NCI-H2081 (cell line): ENCODE measurements at regions not wholly inside any gene's neighbourhood (a gene's known extent, or its start where the extent isn't known, plus 50 kb on each side); places are given as distances from the start of the nearest gene placed in this dataset.
A peak's percentile ranks its signal among the peaks of the same experiment; 100 is the strongest.

ENCODE experiments used
- DNase-seq, 2 experiments: peaks; one replicate each; lab custom pipeline; 2025; lab: John Stamatoyannopoulos, UW

GRCh38 chr7:17520941-17521340, 222.5 kb downstream of the AHR start:
- DNase-seq: no peak

GRCh38 chr7:17521437-17521836, 223.0 kb downstream of the AHR start:
- no peak for DNase-seq

GRCh38 chr7:17523813-17524739, 225.6 kb downstream of the AHR start:
- DNase-seq: peak in 1 of 2 experiments; percentile 50

- no peak for DNase-seq
These were observed 226.3 kb downstream of the AHR start for GRCh38 chr7:17524746-17525145.

GRCh38 chr7:17526621-17527020, 228.2 kb downstream of the AHR start:
- DNase-seq: no peak

DNA sequence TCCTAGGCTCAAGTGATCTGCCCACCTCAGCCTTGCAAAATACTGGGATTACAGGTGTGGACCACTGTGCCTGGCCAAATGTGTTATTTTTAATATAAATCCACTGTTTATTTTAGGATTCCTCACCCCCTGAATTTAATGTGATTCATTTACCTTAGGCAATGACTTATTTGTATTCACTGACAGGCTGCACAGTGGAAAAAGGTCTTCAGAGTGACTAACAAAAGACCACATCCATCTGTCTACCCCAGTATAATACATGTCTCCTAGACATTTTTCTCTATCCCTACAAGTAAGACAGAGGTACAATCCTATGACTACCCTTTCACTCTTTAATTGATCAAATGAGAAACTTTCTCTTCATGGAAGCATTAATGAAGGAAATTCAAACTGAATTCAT, 230.2 kb downstream of the AHR start:
- DNase-seq: no peak

DNA sequence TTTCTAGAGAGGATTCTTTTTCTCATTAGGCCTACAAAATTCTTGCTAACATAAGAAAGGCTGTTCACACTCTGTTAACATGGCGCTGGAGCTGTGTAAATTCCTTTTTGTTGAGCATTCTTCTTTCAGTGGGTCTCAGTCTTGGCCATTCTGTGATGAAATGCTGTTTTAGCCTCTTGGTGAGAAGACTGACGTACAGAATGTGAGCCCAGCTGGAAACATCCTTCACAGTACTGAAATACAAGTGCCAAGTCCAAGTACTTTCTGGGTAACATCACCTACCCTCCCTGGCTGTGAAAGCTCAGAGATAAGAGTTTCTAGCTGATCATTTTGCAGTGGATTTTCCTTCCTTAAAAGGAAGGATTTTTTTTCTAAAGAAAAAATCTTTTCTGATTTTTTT, 231.8 kb downstream of the AHR start:
- no peak for DNase-seq

DNA sequence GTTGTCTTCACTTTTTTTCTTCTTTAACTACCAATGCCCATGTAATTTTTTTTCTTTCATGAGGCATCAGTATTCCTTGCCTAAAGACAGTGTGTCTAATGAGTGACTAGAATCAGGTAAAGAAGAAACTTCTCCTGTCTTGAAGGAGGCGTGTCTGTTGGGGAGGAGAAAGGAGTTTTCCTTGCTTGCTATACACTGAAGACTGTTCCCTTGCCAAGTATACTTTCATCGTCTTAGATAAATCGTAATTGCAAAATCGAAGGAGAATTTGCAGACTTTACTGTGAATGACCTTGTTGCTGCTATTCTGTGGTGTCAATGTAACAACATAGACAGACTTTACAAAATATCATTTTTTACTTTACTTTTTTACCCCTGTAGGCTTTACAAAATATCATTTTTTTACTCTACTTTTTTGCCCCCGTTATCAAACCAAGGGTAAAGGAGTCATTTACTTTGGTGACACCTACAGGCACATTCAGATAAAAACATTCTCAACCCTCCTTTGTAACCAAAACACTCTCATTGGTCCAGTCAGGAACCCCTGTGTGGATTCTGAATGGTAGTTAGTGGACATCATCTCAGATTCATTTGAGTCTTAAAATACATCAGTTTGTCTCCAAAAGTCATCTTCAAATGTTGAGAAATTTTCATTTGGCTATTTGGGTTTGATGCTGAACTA, 232.4 kb downstream of the AHR start:
- peak in 1 of 2 experiments; percentile 36 for DNase-seq

GRCh38 chr7:17532861-17533404, 234.5 kb downstream of the AHR start:
- DNase-seq: no peak

DNA sequence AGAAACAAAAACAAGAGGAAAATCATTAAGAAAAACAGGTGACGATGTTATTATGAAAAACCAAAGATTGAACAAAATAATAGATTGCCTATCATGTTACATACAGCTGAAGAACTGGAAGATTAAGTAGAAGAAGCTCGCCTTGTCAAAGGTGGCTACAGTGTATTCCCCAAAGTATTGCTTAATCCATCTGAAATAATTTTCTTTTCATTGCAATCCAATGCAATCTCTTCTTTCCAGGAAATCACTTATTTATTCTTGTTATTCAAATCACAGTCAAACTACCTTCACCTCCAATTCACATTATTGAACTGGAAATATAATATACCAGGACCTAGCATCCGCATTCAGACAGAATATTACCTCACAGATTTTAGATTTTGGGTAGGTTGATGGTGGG, 235.9 kb downstream of the AHR start:
- no peak for DNase-seq

GRCh38 chr7:17535776-17536175, 237.3 kb downstream of the AHR start:
- DNase-seq: no peak

GRCh38 chr7:17544401-17544800, 245.9 kb downstream of the AHR start:
- no peak for DNase-seq

DNA sequence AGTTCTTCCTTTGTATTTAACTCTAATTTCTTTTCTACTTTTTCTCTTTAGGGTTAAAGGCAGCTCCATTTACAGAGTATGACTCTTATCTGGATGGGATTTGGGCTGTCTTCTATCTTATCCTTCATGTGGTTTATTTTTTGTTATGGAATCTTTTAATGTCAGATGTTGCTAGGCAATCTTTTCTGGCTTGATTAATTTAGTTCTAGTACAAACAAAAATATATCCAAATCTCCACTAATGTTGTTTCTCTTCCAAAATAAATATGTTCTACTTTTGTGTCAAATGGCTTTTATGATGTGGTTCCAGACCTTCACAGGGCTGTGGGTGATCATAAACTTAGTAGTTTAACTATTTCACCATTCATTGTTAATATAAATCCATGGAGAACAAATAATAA, 246.9 kb downstream of the AHR start:
- no peak for DNase-seq

DNA sequence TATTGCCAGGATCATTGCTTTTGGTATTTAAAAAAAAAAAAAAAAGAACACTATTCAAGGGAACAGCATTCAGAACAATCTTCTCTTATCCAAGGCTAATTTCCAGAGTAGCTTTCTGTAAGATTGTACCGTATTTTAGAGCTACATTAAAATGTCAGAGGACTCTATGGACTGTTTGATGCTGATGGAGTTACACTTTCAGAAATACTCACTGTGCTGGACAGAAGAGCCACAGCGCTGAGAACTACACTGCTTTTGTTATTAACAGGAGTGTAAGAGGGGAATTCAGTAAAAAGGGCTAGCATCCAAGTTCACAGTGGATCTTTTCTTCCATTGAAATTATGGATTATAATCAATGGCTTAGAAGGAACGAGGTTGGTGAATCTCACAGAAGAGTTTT, 247.7 kb downstream of the AHR start:
- no peak for DNase-seq

DNA sequence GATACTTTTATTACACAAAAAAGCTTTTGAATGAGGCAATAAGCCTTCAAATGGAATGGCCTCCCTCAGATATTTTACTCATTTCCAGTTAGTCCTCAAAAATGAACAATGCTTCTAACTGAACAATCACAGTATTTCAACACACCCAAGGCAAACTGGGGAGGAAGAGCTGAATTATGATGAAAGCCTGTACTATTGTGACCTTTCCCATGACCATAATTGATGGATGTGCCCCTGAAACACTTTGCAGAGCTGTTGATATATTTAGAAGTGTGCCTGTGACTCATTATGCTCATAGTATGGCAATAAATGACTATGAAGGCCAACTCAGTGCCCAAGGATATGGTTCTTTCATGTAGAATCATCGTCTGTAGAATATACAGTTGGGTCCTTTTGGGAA, 248.1 kb downstream of the AHR start:
- DNase-seq: no peak

GRCh38 chr7:17548014-17548653, 249.7 kb downstream of the AHR start:
- no peak for DNase-seq

DNA sequence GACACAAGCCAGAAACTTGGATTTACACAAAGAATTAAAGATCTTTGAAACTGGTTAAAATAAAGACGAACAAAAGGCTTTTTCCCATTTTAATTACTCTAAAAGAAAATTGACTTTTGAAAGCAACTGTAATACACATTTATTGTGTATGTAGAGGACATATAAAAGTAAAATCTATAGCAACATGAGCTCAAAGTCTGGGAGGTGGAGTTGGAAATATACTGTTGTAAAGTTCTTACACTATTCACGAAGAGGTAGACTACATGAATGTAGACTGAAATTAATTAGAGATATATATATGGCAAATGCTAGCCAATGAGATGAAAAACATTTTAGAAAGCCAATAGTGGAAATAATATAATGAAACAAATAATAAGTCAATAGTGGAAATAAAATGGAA, 251.0 kb downstream of the AHR start:
- DNase-seq: no peak

DNA sequence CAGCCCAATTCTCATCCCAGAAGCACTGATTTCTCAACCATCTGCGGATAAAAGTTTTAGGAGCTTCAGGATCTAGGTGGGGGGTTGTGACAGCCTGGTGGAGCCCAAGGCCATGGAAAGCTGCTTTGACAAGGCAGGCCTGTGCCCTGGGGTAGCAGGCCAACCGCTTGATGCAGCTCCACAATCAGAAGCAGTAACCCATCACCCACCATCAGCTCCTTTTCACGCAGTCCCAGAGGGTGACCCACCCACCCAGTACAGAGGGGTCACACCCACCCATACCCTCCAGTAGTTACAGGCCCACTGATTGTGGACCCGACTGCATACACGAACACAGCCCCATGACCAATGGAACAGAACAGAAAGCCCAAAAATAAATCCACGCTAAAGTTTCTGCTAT, 253.9 kb downstream of the AHR start:
- DNase-seq: no peak

- DNase-seq: no peak
These were observed 254.5 kb downstream of the AHR start for GRCh38 chr7:17552952-17553351.

GRCh38 chr7:17554341-17555015, 256.0 kb downstream of the AHR start:
- no peak for DNase-seq

DNA sequence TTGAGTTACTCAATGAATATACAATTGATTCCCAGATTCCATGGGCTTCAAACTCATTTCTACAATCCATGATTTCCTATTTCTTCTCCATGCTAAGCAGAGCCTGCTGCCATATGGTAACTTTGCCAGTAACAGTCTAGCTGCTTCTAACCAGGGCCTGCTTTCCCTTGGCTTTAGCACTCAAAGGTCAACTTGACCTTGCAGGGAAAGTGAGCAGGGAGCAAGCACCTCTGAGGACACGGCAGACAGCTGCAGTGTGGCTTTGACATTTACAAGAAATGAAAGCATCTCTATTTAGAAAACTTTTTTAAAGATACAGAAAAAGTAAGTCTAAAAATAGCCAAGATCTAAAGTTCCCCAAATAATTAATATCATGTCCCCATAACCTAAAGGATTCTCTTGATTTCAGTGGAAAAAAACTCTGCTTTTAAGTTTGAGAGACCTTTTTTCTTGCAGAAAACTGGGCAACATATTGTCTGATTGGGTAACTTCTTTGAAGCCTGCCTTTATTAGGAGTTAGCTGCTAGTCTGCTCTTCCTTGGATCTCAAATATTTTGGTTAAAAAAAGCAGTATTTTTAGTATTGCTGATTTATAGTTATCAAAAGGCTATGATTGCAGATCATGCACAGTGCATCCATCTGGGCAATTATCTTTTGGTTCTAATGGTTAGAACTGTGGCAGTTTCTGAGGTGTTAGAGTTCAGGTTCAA, 257.9 kb downstream of the AHR start:
- DNase-seq: no peak
